Epithelial cell of proximal tubule (primary cell): ENCODE measurements at regions not wholly inside any gene's neighbourhood (a gene's known extent, or its start where the extent isn't known, plus 50 kb on each side); places are given as distances from the start of the nearest gene placed in this dataset.

Experiments used
- DNase-seq: peaks from one replicate; pipeline ENCODE4 v3.0.0-alpha.2; 2011; ENCODE audit warnings: low read depth
- H3K4me3 ChIP-seq: 2 replicates; pipeline ENCODE4 v1.5.1; 2011; ENCODE audit warnings: low read depth, mild to moderate bottlenecking, low read length
- CTCF ChIP-seq: conservative IDR thresholded peaks from 2 replicates; pipeline ENCODE4 v1.5.1; 2012; ENCODE audit warnings: low read depth, mild to moderate bottlenecking, low read length

- H3K4me3 ChIP-seq, result no peak overlapping the region
- no peak for TF ChIP-seq CTCF
- no peak for DNase-seq
These were observed 1128.6 kb downstream of the CDH8 start for GRCh38 chr16:60907645-60908044.

- no peak for DNase-seq
- no peak for TF ChIP-seq CTCF
- no peak overlapping the region for H3K4me3 ChIP-seq
These were observed 1130.4 kb downstream of the CDH8 start for GRCh38 chr16:60905811-60906210.

- no peak for DNase-seq
- TF ChIP-seq CTCF, result no peak
- no peak overlapping the region for H3K4me3 ChIP-seq
These were observed 1134.1 kb downstream of the CDH8 start for GRCh38 chr16:60902114-60902513.

GRCh38 chr16:60882816-60883215 lies 1153.4 kb downstream of the CDH8 start:
- no peak for TF ChIP-seq CTCF
- no peak for DNase-seq
- H3K4me3 ChIP-seq, result no peak overlapping the region

GRCh38 chr16:60852635-60853034 lies 1183.6 kb downstream of the CDH8 start:
- no peak for DNase-seq
- no peak overlapping the region for H3K4me3 ChIP-seq
- TF ChIP-seq CTCF, result no peak

GRCh38 chr16:60821661-60822060 lies 1214.6 kb downstream of the CDH8 start:
- DNase-seq, result no peak
- TF ChIP-seq CTCF, result no peak
- H3K4me3 ChIP-seq, result no peak overlapping the region

GRCh38 chr16:60820361-60820760 lies 1215.9 kb downstream of the CDH8 start:
- no peak for DNase-seq
- no peak overlapping the region for H3K4me3 ChIP-seq
- TF ChIP-seq CTCF, result no peak
